ENCODE measurements at regions not wholly inside any gene's neighbourhood (a gene's known extent, or its start where the extent isn't known, plus 50 kb on each side); places are given as distances from the start of the nearest gene placed in this dataset.

GRCh38 chr10:4121502-4122380, 336.7 kb upstream of the KLF6 start:
- TF ChIP-seq, protein P1, sequence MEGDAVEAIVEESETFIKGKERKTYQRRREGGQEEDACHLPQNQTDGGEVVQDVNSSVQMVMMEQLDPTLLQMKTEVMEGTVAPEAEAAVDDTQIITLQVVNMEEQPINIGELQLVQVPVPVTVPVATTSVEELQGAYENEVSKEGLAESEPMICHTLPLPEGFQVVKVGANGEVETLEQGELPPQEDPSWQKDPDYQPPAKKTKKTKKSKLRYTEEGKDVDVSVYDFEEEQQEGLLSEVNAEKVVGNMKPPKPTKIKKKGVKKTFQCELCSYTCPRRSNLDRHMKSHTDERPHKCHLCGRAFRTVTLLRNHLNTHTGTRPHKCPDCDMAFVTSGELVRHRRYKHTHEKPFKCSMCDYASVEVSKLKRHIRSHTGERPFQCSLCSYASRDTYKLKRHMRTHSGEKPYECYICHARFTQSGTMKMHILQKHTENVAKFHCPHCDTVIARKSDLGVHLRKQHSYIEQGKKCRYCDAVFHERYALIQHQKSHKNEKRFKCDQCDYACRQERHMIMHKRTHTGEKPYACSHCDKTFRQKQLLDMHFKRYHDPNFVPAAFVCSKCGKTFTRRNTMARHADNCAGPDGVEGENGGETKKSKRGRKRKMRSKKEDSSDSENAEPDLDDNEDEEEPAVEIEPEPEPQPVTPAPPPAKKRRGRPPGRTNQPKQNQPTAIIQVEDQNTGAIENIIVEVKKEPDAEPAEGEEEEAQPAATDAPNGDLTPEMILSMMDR (IDR thresholded peaks at IDR 0.05; ENCODE audit: low read depth, low read length), result no peak
- no peak for DNase-seq (ENCODE audit: extremely low read depth, low read depth)

DNA sequence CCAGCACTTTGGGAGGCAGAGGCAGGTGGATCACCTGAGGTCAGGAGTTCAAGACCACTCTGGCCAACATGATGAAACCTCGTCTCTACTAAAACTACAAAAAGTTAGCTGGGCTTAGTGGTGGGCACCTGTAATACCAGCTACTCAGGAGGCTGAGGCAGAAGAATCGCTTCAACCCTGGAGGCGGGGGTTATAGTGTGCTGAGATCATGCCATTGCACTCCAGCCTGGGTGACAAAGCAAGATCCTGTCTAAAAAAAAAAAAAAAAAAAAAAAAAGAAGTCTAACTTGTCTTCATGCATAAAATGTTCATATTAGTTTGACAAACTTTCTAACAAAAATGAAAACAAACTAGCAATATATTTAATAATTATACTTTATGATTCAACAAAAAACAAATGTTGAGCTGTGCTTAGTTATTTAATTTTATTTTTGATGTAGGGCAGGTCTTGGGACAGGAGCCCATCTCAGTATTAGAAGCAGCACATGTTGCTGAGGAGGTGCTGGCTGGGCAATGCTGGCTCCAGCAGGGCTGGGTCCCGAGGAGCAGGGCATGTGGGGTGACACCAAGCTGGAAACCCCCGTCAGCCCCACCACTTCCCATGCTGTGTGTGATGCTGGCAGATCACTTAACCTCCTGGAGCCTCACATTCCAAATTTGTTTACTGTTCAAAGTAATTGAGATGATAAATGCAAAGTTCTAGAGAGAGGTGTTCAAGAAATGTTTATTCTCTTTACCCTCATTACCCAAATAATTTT, 335.3 kb upstream of the KLF6 start:
- TF ChIP-seq, protein P1 (IDR thresholded peaks at IDR 0.05; ENCODE audit: low read depth, low read length), result no peak

GRCh38 chr10:4119107-4119506, 334.1 kb upstream of the KLF6 start:
- TF ChIP-seq, protein P1 (IDR thresholded peaks at IDR 0.05; ENCODE audit: low read depth, low read length), result no peak
- no peak for DNase-seq (ENCODE audit: extremely low read depth, low read depth)

More for the DNA sequence above, 335.3 kb upstream of the KLF6 start:
- DNase-seq (ENCODE audit: extremely low read depth, low read depth), result no peak

- TF ChIP-seq, protein P1 (IDR thresholded peaks at IDR 0.05; ENCODE audit: low read depth, low read length), result no peak
- no peak for DNase-seq (ENCODE audit: extremely low read depth, low read depth)
Observed at GRCh38 chr10:4117604-4118003, 332.6 kb upstream of the KLF6 start.

DNA sequence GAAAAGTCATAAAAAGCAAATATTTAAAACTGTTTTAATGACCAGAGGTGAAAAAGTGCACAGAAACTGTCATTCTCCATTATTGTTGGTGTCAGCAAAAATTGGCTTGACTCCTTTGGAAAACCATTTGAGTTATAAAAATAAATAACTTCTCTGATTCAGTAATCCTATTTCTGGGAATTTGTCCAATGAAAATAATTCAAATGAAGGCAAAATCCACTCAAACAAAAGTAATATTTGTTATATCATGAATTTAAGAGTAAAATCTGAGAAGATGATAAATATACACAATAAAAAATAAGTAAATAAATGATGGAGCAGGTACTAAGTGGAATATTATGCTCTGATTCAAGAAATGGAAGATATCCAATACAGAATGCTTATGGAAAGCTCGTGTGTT, 326.6 kb upstream of the KLF6 start:
- no peak for DNase-seq (ENCODE audit: extremely low read depth, low read depth)
- TF ChIP-seq, protein P1 (IDR thresholded peaks at IDR 0.05; ENCODE audit: low read depth, low read length), result no peak

GRCh38 chr10:4109469-4109868, 324.5 kb upstream of the KLF6 start:
- DNase-seq (ENCODE audit: extremely low read depth, low read depth), result no peak

More at GRCh38 chr10:4109469-4109868, 324.5 kb upstream of the KLF6 start:
- TF ChIP-seq, protein P1 (IDR thresholded peaks at IDR 0.05; ENCODE audit: low read depth, low read length), result no peak

Data from AG09319 (cell line).